Activated CD8-positive, alpha-beta memory T cell treated with anti-CD3 and anti-CD28 coated beads for 4 hours (primary cell): ENCODE measurements at regions not wholly inside any gene's neighbourhood (a gene's known extent, or its start where the extent isn't known, plus 50 kb on each side); places are given as distances from the start of the nearest gene placed in this dataset.
"Not testable (repeated sequence)": the region's sequence is repeated elsewhere in the genome, so short reads cannot be mapped to it uniquely, and the experiment has no call there.

ENCODE experiments used
- DNase-seq, 2 donors: peaks; one replicate each; pipeline ENCODE4 v3.0.0-alpha.2; 2020; ENCODE audit warnings: low read depth in 2 of 2

DNA sequence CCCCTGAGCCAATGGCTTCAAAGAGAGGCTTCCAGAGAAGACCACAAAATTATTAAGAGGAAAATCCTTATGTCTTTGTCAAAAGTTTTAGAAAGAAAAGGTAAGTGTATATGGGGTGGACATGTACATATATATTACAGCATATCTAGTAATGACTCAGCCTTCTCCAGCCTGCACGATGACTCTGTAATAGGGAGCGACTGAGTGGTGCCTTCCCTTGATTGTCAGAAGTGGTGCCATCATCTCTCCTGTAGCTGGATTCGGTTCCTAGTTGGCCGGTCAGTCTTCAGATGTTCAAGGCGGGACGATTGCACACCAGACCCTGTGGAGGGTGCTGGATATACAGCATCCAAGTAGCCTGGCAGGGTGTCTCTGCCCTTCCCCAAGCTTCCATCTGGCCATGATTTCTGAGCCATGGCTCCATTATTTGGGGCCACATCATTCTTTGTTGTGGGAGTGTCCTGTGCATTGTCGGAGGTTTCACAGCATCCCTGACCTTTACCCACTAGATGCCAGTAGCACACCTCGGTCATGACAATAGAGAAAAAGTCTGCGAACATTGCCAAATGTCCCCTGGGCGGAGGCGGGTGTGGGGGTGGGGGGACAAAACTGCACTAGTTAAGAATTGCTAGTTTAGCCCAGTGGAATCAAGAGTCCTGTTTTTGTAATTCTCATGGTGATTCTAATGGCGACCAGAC, 206.2 kb upstream of the KAZN start:
- DNase-seq = no peak

DNA sequence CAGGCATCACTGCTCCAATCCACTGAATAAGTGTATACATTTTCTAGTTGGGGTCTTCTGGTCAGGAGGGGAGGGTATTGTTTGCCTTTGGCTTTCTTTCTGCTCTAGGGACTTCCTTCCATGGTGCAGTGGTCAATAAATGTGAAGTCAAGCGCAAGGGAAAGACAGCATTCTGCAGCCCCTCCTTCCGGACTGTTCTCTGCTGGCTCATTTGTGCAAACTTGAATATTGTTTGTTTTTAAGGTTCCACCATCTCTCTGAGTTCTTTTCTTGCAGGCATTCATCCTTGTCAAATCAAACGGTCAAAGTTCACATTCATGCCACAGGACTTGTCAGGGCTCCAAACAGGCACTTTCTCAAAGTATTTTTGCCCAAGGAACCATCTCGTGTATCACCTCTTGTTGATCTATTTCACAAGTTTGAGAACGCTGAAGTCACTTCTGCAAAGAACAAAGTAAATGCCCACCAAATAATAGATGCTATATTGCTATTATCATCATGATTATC, 205.6 kb upstream of the KAZN start:
- DNase-seq = no peak

DNA sequence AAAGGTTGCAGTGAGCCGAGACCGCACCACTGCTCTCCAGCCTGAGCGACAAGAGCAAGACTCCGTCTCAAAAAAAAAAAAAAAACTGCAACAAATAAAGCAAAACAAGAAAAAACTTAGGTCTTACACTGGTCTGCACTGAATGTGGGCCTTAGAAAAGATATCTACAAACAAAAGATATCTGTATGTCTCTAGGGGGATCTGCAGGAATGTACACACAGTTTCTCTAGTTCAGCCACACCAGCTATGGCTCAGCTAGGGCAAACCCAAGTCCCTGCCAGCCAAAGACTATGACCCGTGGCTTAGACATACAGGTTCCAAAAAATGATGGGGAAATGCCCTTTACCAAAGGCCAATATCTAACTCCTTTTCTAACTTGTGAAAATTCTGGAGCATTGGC, 202.4 kb upstream of the KAZN start:
- DNase-seq = no peak

DNA sequence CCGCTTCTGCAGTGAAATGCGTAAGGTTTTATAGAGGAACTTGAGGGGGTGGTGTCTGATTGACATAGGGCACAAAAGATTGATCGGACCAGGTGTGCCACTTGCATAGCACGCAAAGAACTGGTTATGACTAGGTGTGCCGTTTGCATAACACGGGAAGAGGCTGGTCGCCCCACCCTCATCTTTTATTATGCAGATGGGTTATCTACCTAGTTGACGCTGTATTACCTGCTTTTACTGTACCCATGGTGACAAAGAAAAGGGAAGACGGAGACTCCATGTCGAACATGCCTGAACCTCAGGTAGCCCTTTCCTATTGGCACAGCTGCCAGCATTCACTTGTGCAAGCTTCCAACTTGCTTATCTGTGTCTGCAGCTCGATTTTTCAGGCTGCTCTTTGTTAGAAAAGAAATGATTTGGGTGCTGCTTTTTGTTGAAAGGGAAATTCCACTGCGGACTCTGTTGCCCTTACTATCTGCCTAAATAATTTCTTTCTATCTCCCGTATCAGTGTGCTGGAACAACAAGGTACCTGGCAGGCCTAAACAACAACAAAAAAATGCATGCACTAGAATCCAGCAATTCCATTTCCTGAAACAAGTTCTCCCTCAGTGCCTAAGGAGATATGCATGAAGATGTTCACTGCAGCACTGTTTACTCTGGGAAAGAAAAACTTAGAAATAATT, 194.4 kb upstream of the KAZN start:
- no peak for DNase-seq

DNA sequence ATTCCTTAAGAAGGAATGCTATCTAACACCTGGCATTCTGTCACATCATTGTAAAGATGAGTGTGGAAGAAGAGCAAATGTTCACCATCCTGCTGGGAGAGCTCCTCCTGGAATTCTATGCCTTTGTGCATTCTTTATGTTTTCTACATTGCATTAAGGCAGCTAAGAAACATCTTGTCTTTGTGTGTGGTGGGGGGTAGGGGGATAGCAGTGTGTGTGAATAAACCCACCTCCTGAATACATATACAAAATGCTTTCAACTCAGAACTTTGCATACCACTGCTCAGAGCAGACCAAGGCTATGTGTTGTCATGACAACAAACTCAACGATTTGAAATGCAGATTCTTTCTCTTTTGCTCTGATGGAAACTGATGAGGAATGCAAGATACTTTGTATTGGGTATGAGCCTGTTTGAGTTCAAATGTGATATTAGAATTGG, 193.6 kb upstream of the KAZN start:
- no peak for DNase-seq

DNA sequence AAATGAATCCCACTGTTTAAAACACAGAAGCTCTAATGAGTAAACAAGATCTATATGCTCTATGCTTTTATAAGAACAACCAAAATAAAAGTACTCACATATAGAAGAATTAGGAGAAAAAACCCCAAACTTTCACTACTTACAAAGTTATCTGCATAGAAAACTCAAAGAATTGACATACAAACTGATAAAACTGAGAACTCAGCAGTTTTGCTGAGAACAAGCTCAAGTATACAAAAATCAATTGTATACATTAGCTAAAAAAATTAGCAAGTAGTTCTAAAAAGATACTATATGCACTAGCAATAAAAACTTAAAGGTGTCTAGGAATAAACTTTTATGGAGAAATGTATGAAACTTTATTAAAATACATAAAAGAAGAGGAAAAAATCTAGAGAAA, 186.2 kb upstream of the KAZN start:
- no peak for DNase-seq

DNA sequence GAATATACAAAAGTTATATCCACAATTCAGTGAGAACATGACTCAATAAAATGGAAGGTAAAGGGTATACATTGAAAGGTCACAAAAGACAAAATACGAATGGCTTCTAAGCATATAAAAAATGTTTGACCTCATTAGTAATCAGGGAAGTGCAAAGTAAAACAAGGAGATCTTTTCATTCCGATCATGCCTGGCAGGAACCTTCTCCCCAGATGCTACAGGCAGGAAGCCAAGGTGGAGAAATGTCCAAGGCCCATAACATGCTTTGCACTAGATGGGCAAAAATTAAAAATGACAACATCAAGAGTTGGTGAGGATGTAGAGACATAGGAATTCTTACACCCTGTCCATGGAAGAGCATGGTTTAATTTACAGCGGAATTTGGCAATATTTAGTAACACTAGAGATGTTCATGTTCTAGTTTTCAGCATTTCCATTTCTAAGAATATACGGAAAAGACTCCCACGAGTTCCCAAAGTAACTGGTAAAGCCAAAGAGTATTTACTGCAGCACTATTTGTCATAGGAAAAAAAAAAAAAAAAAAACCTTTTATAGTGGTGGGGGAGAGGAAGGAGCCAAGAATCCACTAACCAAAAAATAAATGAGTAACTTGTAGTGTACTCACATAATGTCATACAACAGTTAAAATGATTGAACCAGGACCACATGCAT, 184.5 kb upstream of the KAZN start:
- no peak for DNase-seq

DNA sequence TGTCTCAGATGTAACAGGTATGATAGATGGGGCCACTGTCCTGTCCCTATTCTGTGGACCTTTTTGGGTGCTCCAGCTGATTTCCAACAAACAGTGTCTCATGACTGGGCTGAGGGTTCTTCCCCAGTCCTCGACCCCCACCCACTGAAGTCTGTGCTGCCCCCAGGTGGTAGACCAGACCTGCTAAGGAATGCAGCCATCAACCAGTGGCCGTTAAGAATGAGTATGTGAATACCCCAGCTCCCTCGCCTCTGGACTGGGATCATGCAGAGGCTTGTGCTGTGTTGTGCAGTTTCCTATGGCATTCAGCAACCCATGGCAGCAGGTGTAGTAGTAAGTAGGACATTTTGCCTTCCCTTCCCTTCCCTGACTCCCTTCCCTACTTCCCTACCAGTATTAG, 183.1 kb upstream of the KAZN start:
- DNase-seq = no peak

DNA sequence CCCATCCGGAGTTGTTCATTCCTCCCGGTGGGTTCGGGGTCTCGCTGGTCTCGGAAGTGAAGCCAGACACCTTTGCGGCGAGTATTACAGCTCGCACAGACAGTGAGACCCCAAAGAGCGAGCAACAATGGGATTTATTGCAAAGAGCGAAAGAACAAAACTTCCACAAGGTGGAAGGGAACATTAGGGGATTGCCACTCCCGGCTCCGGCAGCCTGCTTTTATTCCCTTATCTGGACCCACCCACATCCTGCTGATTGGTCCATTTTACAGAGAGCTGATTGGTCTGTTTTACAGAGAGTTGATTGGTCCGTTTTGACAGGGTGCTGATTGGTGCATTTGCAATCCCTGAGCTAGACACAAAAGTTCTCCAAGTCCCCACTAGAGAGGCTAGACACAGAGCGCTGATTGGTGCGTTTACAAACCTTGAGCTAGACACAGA, 178.7 kb upstream of the KAZN start:
- not testable (repeated sequence) for DNase-seq

DNA sequence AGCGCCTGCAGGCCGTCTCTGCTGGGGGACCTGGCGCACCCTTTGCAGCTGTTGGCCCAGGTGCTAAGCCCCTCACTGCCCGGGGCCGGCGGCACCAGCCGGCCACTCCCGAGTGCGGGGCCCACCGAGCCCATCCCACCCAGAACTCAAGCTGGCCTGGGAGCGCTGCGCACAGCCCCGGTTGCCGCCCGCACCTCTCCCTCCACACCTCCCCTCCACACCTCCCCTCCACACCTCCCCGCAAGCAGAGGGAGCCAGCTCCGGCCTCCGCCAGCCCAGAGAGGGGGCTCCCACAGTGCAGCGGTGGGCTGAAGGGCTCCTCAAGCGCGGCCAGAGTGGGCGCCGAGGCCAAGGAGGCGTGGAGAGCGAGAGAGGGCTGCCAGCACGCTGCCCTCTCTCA, 177.8 kb upstream of the KAZN start:
- DNase-seq = no peak

DNA sequence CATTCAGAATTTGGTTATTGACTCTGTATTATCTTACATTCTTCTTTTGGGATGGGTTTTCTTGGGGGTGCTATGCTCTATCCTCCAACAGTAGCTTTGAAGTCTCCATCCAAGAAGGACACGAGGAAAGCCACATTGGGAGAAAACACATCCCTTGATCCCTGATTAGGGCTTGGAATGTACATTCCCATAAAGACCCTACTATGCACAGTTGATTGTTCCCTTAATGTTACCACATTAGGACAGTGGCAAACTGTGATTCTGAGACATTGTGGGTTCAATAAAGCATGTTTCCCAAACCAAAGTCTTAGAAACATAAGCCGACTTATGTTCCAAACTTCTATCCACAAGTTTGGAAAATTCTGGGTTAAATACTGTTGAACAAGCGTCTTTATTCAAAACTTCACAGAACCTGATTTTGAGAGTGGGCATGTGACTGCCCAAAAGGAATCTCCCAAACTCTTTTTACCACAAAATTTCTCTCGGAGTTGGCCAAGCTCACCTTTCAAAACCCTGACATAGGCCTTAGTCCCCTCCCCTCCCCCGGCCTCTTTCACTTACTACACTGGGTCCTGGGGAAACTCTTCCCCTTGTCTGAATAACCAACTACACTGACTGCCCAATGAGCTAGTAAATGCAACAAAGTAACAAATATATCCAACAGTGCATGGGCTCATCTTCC, 177.0 kb upstream of the KAZN start:
- DNase-seq = no peak

DNA sequence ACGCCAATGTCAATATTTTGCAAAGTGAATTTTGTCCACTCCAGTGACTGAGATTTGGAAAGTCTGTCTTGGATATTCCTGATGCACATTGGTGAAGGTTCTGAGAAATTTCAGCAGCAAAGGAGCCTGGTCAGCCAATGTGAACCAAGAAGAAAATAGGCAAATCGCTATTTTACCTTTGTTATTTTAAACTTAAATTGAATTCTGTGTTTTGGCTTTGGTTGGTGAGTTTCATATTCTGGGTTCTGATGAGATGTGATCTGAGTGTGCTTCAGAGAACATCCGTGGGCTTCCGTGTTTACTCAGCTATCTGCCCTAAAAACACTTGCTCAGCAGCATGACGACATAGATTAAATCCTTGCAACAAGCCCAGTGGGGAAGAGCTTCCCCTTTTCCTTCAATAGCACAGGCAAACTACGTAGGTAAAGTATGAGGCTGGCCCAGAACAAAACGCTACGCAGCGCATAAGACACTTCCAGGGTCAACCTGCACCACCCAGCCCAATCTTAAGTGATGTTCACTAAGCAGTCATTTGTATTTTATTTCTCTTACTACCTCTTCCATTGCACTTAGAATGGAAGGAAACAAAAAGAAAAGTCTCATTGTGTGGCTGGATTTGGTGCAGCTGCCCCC, 176.4 kb upstream of the KAZN start:
- DNase-seq = no peak

DNA sequence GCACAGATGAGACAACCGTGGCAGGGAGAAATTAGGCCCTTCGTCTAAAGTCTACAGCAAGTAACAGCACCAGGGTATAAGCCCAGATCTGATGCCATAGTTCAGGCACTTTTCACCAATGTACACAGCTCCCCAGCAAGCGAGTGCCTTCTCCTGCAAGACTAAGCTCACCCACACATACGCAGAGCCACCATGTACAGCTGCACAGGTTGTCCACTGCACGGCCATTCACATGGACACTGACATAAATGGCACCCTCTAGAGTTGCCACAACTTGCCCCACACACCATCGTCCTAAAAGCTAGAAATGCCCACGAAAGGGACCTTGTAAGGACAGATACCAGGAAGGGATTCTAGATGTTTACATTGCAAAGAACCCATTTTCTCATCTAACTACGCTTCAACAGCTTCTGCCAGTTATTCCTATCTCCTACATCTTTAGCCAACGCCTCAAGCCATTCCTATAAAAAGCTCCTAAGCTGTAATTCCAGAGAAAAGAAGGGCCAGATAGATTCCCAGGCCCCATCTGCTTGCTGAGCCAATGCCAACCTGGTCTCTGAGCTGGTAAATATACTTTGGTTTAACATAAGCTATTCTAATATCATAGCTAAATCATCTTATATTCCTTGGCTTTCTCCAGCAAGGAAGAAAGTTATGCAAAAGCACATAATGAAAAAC, 174.0 kb upstream of the KAZN start:
- DNase-seq = no peak

DNA sequence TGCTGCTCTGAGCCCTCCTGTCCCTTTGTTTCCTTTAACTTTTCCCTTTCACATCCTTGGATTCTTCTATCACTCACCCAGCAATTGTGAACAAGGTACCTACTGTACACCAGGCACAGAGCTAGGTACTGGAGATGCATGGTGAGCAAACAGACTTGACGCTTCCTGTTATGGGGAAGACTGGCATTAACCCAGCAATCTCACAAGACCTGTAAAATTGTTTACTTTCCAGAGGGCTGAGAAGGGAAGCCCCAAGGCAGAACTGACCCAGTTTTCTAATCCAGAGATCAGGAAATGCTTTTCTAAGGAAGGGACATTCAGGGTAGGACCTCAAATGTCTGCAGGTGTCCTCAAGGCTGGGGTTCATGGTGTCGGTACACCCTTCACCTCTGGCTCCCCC, 171.6 kb upstream of the KAZN start:
- DNase-seq = no peak

DNA sequence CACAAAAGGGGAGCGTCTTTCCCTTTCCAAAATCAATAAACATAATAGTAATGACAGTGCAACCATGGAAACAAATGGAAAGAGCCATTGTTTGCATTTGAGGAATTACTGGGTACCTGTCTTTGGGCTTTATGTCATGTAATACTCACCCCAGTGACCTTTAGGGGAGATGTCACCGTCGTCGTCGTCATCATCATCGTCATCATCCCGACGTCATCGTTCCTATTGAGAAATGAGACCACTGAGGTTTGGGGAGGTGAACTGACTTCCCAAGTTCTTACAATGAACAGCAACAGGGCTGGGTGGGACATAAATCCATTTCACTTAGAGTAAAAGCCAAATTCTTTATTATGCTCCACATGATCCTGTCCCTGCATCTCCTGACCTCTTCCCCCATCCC, 168.9 kb upstream of the KAZN start:
- no peak for DNase-seq

DNA sequence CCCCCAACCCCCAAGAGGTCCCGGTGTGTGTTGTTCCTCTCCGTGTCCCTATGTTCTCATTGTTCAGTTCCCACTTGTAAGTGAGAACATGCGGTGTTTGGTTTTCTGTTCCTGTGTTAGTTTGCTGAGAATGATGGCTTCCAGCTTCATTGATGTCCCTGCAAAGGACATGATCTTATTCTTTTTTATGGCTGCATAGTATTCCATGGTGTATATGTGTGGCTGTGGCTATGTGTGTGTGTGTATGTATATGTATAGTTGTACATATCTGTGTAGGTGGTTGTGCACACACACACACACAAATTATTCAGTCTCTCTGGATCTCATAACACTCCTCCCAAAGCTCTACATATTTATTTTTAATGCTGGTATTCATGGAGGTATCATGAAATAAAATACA, 165.8 kb upstream of the KAZN start:
- not testable (repeated sequence) for DNase-seq

DNA sequence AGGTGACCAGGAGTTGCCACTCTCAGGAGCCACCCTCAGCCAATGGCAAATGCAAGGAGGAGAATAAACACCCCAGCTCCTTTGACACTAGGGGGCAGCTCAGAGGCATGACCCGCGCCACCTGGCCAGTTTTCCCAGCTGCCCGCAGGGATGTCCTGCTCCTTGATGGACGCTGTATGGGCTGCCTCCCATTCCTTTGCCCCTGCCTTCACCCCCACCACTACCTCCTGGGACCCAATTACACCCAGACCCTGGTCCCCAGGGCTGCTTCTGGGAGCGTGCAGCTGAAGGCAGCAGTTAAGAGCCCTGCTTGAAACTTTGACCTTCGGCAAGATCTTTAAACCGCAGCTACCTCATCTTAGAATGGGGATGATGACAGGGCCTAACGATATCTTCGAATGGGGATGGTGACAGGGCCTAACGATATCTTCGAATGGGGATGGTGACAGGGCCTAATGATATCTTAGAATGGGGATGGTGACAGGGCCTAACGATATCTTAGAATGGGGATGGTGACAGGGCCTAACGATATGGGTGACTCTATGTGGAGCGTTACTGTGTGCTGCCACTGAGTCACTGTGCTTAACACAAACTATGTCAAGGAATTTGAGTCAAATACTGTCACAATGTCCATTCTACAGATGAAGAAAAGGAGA, 163.0 kb upstream of the KAZN start:
- DNase-seq = no peak

DNA sequence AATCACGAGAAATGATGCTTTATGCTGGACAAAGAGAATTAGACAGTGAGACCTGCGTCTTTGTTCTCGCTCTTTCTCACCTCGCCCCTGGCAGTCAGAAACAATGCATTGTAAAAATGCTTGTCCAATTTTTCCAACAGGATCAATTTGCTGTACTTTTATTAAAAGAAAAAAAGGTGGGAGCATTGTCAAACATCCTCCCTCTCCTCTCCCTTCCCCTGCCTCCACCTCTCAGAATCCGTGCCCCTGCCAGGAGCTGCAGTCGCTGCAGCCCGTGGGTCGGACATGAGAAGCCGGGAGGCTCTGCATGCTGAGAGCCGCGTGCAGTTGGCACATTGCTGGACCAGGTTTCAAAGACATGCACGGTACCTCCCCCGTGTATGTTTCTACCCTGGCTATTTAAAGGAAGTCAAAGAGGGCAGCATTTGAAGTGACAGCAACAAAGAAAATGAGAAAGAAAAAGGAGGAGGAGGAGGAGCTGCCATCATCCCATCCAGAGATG, 161.0 kb upstream of the KAZN start:
- DNase-seq = no peak

DNA sequence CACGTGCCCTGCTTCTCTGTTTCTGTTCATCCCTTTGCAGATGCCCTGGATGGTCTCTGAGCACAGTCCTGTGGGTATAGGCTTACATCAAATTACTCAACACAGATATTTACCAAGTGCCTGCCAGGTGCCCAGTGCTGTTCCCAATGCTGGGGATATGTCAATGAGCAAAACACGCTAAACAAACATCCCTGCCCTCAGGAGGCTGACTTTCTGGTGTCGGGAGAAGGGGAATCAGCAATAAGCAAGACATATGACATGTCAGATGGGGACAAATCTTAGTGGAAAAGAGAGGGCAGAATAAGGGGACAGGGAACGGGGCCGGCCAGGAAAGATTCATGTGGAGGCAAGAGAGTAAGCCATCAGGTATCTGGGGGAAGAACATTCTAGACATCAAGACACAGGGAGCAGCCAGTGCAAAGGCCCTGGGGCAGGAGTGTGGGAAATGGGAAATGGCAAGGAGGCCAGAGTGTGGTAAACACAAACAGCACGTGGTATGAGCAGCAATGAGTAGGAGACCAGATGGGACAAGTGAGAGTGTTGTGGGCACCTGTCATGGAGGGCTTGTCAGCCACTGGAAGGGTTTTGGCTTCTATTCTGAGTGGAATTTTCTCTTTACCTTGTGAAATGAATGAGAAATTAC, 160.2 kb upstream of the KAZN start:
- DNase-seq = no peak

DNA sequence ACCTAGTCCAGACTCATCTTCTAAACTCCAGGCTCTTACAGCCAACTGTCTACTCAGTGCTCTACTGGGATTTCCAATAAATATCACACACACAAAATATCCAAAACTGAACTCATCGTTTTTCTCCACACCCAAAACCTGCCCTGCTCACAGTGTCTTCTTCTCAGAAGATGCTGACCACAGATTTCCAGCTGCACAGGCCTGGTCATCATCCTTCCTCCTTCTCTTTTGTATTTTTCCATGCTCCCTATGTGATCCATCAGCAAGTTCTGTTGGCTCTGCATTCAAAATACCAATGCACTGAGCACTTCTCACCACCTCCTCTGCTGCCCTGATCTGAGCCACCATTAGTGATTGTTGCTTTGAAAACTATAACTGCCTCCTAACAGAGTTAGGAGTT, 159.5 kb upstream of the KAZN start:
- no peak for DNase-seq
